Coronary artery (tissue), 2 donors: ENCODE measurements at regions not wholly inside any gene's neighbourhood (a gene's known extent, or its start where the extent isn't known, plus 50 kb on each side); places are given as distances from the start of the nearest gene placed in this dataset.

Experiments used
- DNase-seq: peaks from one replicate; pipeline ENCODE4 v3.0.0-alpha.2; 2017; ENCODE audit warnings: low spot score
- H3K27ac ChIP-seq, 2 donors: fragments of 200-600 bp; sonication (generic); one replicate each; pipeline ENCODE4 v1.5.1; 2016 to 2019
- H3K4me3 ChIP-seq: fragments of 200-600 bp; sonication (generic); 2 replicates; pipeline ENCODE4 v1.5.1; 2016; ENCODE audit warnings: mild to moderate bottlenecking, moderate library complexity
- TF ChIP-seq, protein P1 (sequence below): fragments of 200-600 bp; sonication (generic); IDR thresholded peaks from one replicate; pipeline ENCODE4 v1.5.1; 2019; ENCODE audit warnings: antibody characterized with exemption

DNA sequence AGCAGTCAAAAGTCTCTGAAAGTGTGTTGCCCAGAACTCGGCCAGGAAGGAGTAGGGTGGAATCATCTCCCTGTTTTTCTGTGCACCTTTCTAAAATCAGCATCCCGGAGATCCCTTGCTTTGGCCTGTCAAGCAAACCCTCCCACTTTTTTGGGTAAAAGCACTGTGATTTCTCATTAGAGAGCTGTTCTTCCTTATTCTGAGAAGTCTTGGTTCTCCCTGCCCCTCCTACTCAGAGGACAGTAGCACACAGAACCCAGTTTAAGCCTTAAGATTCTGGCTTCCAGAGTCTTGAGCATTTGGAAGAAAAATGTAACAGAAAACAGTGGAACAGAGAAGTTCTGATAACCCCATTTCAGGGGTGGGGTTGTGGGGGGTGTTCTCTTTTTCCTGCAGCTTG lies 52.6 kb upstream of the KATNAL1 start:
- Histone ChIP-seq H3K27ac (no peak overlapping the region), H3K4me3 (no peak overlapping the region)
- no peak for DNase-seq
- TF ChIP-seq, protein P1, sequence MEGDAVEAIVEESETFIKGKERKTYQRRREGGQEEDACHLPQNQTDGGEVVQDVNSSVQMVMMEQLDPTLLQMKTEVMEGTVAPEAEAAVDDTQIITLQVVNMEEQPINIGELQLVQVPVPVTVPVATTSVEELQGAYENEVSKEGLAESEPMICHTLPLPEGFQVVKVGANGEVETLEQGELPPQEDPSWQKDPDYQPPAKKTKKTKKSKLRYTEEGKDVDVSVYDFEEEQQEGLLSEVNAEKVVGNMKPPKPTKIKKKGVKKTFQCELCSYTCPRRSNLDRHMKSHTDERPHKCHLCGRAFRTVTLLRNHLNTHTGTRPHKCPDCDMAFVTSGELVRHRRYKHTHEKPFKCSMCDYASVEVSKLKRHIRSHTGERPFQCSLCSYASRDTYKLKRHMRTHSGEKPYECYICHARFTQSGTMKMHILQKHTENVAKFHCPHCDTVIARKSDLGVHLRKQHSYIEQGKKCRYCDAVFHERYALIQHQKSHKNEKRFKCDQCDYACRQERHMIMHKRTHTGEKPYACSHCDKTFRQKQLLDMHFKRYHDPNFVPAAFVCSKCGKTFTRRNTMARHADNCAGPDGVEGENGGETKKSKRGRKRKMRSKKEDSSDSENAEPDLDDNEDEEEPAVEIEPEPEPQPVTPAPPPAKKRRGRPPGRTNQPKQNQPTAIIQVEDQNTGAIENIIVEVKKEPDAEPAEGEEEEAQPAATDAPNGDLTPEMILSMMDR: no peak

DNA sequence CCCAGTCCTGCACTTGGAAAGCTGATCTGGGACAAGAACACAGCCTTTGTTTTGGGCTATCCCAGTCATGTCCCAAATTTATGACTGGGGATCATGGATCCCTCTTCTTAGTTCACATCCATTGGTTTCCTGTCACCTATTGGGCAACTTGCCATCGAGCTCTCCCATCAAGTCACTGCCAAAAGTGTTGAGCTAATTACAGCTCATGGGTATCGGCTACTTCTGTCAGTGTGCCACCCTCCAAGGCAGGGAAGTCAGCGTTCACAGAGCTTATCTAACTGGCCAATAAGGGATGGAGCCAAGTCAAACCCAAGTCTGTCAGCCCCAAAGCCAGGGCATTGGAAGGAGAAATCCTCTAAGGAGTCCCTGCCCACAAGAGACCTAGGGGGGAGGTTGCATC lies 53.2 kb upstream of the KATNAL1 start:
- Histone ChIP-seq H3K4me3 (no peak overlapping the region), H3K27ac (no peak overlapping the region)
- DNase-seq: no peak
- TF ChIP-seq, protein P1: no peak

DNA sequence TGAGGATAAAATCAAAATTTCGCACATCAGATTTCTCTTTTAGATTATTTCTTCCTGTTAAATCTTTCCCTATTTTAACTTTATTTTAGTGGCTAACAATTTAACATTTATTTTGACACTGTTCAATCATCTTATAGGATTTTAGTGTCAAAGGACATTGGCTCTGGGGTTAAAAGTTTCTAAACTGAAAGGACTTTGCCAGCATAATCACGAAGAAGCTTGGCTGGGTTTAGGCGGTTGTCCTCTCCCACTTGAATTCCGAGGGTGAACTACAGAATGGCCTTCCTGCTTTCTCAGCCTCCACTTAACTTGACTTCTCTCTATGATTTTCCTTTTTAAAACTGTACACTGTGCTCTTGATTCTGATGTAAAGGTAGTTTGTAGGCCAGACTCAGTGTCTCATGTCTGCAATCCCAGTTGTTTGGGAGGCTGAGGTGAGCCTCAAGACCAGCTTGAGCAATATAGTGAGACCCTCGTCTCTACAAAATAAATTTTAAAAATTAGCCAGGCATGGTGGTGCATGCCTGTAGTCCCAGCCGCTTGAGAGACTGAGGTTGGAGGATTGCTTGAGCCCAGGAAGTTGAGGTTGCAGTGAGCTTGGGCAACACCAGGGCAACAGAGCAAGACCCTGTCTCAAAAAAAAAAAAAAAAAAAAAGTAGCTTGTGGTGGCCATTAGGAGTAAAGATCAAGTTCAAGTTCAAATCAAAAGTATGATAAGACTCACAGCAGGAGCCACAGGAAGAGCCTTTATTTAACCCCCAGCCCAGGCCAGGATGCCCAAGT lies 54.8 kb upstream of the KATNAL1 start:
- DNase-seq: no peak
- H3K4me3 ChIP-seq: no peak overlapping the region
- H3K27ac ChIP-seq: no peak overlapping the region
- TF ChIP-seq, protein P1: no peak

DNA sequence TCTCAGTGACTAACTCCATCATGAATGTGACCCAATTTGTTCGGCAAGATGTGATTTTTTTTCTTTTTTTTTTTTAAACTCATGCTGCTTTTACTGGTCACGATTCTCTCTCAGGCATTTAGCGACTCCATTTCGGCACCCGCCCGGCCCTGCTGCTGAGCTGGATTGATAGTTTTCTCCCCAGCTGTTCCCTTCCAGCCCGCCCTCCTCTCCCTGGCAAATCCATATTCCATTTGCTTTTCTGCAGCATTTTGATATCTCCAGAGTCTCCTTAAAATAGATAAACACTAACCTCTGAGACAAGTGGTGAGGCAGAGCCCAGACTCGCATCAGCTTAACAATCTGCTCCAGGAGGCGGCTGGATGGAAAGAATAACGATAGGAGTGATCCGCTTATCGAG lies 55.5 kb upstream of the KATNAL1 start:
- H3K4me3 ChIP-seq: no peak overlapping the region
- DNase-seq: no peak

DNA sequence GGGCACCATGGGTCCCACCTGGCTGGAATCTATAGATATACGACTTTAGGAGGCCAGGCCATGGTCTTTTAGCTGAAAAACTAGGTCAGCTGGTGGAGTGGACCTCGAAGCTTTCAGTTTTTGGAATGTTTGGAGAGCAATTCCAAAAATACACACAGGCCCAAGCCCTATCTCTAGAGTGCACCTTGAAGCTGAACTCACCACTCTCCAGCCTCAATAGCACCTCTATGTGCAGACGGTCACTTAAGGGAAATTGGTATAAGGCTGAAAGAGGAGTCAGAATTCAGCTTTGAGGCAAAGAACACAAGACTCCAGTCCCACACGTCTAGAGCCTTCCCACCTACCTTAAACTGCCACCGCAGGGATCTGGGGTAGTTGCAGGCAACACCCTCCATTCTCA lies 56.4 kb upstream of the KATNAL1 start:
- H3K4me3 ChIP-seq: no peak overlapping the region
- H3K27ac ChIP-seq: no peak overlapping the region
- TF ChIP-seq, protein P1: no peak
- no peak for DNase-seq

More for the DNA sequence above, 55.5 kb upstream of the KATNAL1 start:
- TF ChIP-seq, protein P1: no peak
- H3K27ac ChIP-seq: no peak overlapping the region

DNA sequence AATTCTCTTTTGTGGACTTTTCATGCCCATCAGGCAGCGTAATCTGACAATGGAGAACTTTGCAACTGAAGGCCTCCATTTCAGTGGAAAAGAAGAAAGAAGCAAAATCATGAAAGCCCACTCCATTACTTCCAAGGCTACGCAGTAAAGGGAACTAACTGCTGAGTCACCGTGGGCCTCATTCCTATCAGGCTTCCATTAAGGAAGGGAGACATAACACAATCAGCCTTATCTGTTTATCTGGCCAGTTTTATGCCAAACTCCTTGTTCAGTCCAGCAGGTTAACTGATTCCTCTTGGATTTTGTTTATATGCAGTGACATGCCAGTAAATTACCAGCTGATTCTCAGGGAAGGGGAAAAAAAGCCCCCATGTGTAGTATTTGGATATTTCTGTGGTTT lies 56.8 kb upstream of the KATNAL1 start:
- H3K27ac ChIP-seq: peak overlapping the region in 1 of 2 donors; percentile 6
- no peak overlapping the region for H3K4me3 ChIP-seq
- TF ChIP-seq, protein P1: no peak
- DNase-seq: no peak

DNA sequence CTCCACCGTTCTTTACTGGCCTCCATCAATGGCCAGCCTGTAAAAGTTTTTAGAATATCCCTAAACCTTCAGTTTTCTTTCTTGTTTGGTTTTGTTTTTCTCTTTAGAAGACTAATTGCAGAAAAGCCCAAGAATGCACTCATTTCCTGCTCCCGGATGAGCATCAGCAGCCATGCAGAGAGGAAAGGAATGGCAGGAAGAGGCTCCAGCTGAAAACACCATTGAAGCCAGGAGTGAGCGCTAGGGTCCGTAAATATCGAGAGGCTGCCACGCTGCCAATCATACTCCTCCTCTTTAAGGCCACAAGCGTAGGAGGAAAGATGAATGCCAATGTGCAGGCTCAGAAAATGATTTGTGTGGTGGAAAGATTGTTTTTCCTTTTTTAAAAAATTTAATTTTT lies 57.4 kb upstream of the UBE2L5 start:
- Histone ChIP-seq H3K27ac (no peak overlapping the region), H3K4me3 (no peak overlapping the region)
- DNase-seq: no peak
- TF ChIP-seq, protein P1: no peak
